ENCODE measurements at regions not wholly inside any gene's neighbourhood (a gene's known extent, or its start where the extent isn't known, plus 50 kb on each side); places are given as distances from the start of the nearest gene placed in this dataset.
"Not testable (repeated sequence)": the region's sequence is repeated elsewhere in the genome, so short reads cannot be mapped to it uniquely, and the experiment has no call there.

- Mint-ChIP-seq H3K4me3 (no peak overlapping the region), H3K27me3 (no peaks in the 10 kb centered on the region), H3K27ac (no peak overlapping the region), H3K36me3 (ENCODE audit: low read depth) (no peaks in the 10 kb centered on the region), H3K4me1 (ENCODE audit: low read depth) (no peaks in the 10 kb centered on the region), H3K9me3 (peaks cover 16% of the 10 kb centered on the region)
- no peak for DNase-seq
Measured at GRCh38 chr4:180999217-180999616, 1244.0 kb upstream of the TENM3 start.

GRCh38 chr4:181004056-181004455 lies 1239.1 kb upstream of the TENM3 start:
- DNase-seq: no peak
- H3K4me1 Mint-ChIP-seq (ENCODE audit: low read depth): no peaks in the 10 kb centered on the region
- H3K36me3 Mint-ChIP-seq (ENCODE audit: low read depth): no peaks in the 10 kb centered on the region
- H3K27ac Mint-ChIP-seq: no peak overlapping the region
- no peak overlapping the region for H3K4me3 Mint-ChIP-seq
- H3K27me3 Mint-ChIP-seq: no peaks in the 10 kb centered on the region
- H3K9me3 Mint-ChIP-seq: peaks cover 15% of the 10 kb centered on the region

- H3K36me3 Mint-ChIP-seq (ENCODE audit: low read depth): no peaks in the 10 kb centered on the region
- no peak for DNase-seq
- H3K9me3 Mint-ChIP-seq: peaks cover 10% of the 10 kb centered on the region
- no peaks in the 10 kb centered on the region for H3K4me1 Mint-ChIP-seq (ENCODE audit: low read depth)
- no peak overlapping the region for H3K27ac Mint-ChIP-seq
- H3K27me3 Mint-ChIP-seq: no peaks in the 10 kb centered on the region
- H3K4me3 Mint-ChIP-seq: no peak overlapping the region
Measured at GRCh38 chr4:181006499-181007260, 1236.5 kb upstream of the TENM3 start.

GRCh38 chr4:181007751-181008150 lies 1235.5 kb upstream of the TENM3 start:
- Mint-ChIP-seq H3K4me1 (ENCODE audit: low read depth) (no peaks in the 10 kb centered on the region), H3K9me3 (peaks cover 17% of the 10 kb centered on the region)

GRCh38 chr4:181008164-181008563 lies 1235.0 kb upstream of the TENM3 start:
- DNase-seq: no peak
- H3K4me3 Mint-ChIP-seq: no peak overlapping the region
- H3K27me3 Mint-ChIP-seq: no peaks in the 10 kb centered on the region
- H3K27ac Mint-ChIP-seq: no peak overlapping the region
- no peaks in the 10 kb centered on the region for H3K4me1 Mint-ChIP-seq (ENCODE audit: low read depth)
- H3K36me3 Mint-ChIP-seq (ENCODE audit: low read depth): no peaks in the 10 kb centered on the region
- peaks cover 18% of the 10 kb centered on the region for H3K9me3 Mint-ChIP-seq

More at GRCh38 chr4:181007751-181008150, 1235.5 kb upstream of the TENM3 start:
- no peak for DNase-seq
- Mint-ChIP-seq H3K4me3 (no peak overlapping the region), H3K27me3 (no peaks in the 10 kb centered on the region), H3K27ac (no peak overlapping the region), H3K36me3 (ENCODE audit: low read depth) (no peaks in the 10 kb centered on the region)

- no peaks in the 10 kb centered on the region for H3K27me3 Mint-ChIP-seq
- H3K4me3 Mint-ChIP-seq: no peak overlapping the region
- no peaks in the 10 kb centered on the region for H3K4me1 Mint-ChIP-seq (ENCODE audit: low read depth)
- H3K9me3 Mint-ChIP-seq: peaks cover 29% of the 10 kb centered on the region
- DNase-seq: no peak
- H3K36me3 Mint-ChIP-seq (ENCODE audit: low read depth): no peaks in the 10 kb centered on the region
- no peak overlapping the region for H3K27ac Mint-ChIP-seq
Measured at GRCh38 chr4:181013162-181013561, 1230.0 kb upstream of the TENM3 start.

- Mint-ChIP-seq H3K4me3 (no peak overlapping the region), H3K27ac (no peak overlapping the region), H3K36me3 (ENCODE audit: low read depth) (no peaks in the 10 kb centered on the region), H3K9me3 (peaks cover 36% of the 10 kb centered on the region), H3K27me3 (no peaks in the 10 kb centered on the region), H3K4me1 (ENCODE audit: low read depth) (no peaks in the 10 kb centered on the region)
- no peak for DNase-seq
Measured at GRCh38 chr4:181017038-181017437, 1226.2 kb upstream of the TENM3 start.

- Mint-ChIP-seq H3K4me1 (ENCODE audit: low read depth) (no peaks in the 10 kb centered on the region), H3K9me3 (peaks cover 29% of the 10 kb centered on the region), H3K36me3 (ENCODE audit: low read depth) (no peaks in the 10 kb centered on the region), H3K4me3 (no peak overlapping the region), H3K27ac (no peak overlapping the region), H3K27me3 (no peaks in the 10 kb centered on the region)
- DNase-seq: no peak
Measured at GRCh38 chr4:181018472-181018871, 1224.7 kb upstream of the TENM3 start.

- no peak for DNase-seq
- Mint-ChIP-seq H3K4me1 (ENCODE audit: low read depth) (no peaks in the 10 kb centered on the region), H3K36me3 (ENCODE audit: low read depth) (no peaks in the 10 kb centered on the region), H3K27ac (no peak overlapping the region), H3K27me3 (no peaks in the 10 kb centered on the region), H3K9me3 (peaks cover 25% of the 10 kb centered on the region), H3K4me3 (no peak overlapping the region)
Measured at GRCh38 chr4:181018913-181019312, 1224.3 kb upstream of the TENM3 start.

GRCh38 chr4:181020456-181020855 lies 1222.7 kb upstream of the TENM3 start:
- Mint-ChIP-seq H3K4me3 (no peak overlapping the region), H3K36me3 (ENCODE audit: low read depth) (no peaks in the 10 kb centered on the region), H3K27me3 (no peaks in the 10 kb centered on the region), H3K9me3 (peaks cover 21% of the 10 kb centered on the region), H3K4me1 (ENCODE audit: low read depth) (no peaks in the 10 kb centered on the region), H3K27ac (no peak overlapping the region)
- no peak for DNase-seq

- Mint-ChIP-seq H3K9me3 (peaks cover 21% of the 10 kb centered on the region), H3K36me3 (ENCODE audit: low read depth) (no peaks in the 10 kb centered on the region), H3K27ac (no peak overlapping the region), H3K4me3 (no peak overlapping the region), H3K4me1 (ENCODE audit: low read depth) (no peaks in the 10 kb centered on the region), H3K27me3 (no peaks in the 10 kb centered on the region)
- no peak for DNase-seq
Measured at GRCh38 chr4:181021213-181021612, 1222.0 kb upstream of the TENM3 start.

GRCh38 chr4:181030135-181030921 lies 1212.9 kb upstream of the TENM3 start:
- H3K4me3 Mint-ChIP-seq; H3K36me3 Mint-ChIP-seq (ENCODE audit: low read depth); H3K27ac Mint-ChIP-seq; H3K4me1 Mint-ChIP-seq (ENCODE audit: low read depth); DNase-seq; H3K27me3 Mint-ChIP-seq: not testable (repeated sequence)
- H3K9me3 Mint-ChIP-seq: peaks cover 12% of the 10 kb centered on the region

- no peak for DNase-seq
- Mint-ChIP-seq H3K4me3 (no peak overlapping the region), H3K27me3 (no peaks in the 10 kb centered on the region), H3K36me3 (ENCODE audit: low read depth) (no peaks in the 10 kb centered on the region), H3K27ac (no peak overlapping the region), H3K4me1 (ENCODE audit: low read depth) (no peaks in the 10 kb centered on the region), H3K9me3 (peaks cover 12% of the 10 kb centered on the region)
Measured at GRCh38 chr4:181030961-181031360, 1212.2 kb upstream of the TENM3 start.

- H3K9me3 Mint-ChIP-seq: peaks cover 13% of the 10 kb centered on the region
- H3K4me3 Mint-ChIP-seq: no peak overlapping the region
- no peak overlapping the region for H3K27ac Mint-ChIP-seq
- H3K4me1 Mint-ChIP-seq (ENCODE audit: low read depth): no peaks in the 10 kb centered on the region
- H3K27me3 Mint-ChIP-seq: no peaks in the 10 kb centered on the region
- no peaks in the 10 kb centered on the region for H3K36me3 Mint-ChIP-seq (ENCODE audit: low read depth)
- DNase-seq: no peak
Measured at GRCh38 chr4:181043486-181043885, 1199.7 kb upstream of the TENM3 start.

- Mint-ChIP-seq H3K4me3 (no peak overlapping the region), H3K27ac (no peak overlapping the region), H3K9me3 (peaks cover 12% of the 10 kb centered on the region), H3K36me3 (ENCODE audit: low read depth) (no peaks in the 10 kb centered on the region), H3K27me3 (no peaks in the 10 kb centered on the region), H3K4me1 (ENCODE audit: low read depth) (no peaks in the 10 kb centered on the region)
- no peak for DNase-seq
Measured at GRCh38 chr4:181046809-181047208, 1196.4 kb upstream of the TENM3 start.
